OCI-LY7 (cell line): ENCODE measurements at regions not wholly inside any gene's neighbourhood (a gene's known extent, or its start where the extent isn't known, plus 50 kb on each side); places are given as distances from the start of the nearest gene placed in this dataset.

Experiments
- BruUV-seq: library from RNA; stranded (reverse); fragments of 400-500 nt; replicated peaks from 2 replicates; lab custom pipeline; 2021; lab: Mats Ljungman, UMichigan
- CTCF ChIA-PET: fragments of 300-600 bp; sonication (Branson Sonifier 250); formaldehyde crosslinking; loops from one replicate; lab custom pipeline; 2022; ENCODE audit warnings: antibody characterized with exemption; ENCODE audit not compliant: unreplicated experiment; lab: Charles Lee
- POLR2A ChIA-PET: fragments of 300-600 bp; sonication (Branson Sonifier 250); formaldehyde crosslinking; loops from one replicate; lab custom pipeline; 2022; ENCODE audit warnings: antibody characterized with exemption; lab: Charles Lee
- DNase-seq: peaks from one replicate; pipeline ENCODE4 v3.0.0-alpha.2; 2015; ENCODE audit warnings: low spot score
- H2AFZ ChIP-seq: fragments of 200-600 bp; sonication (generic), shearing (Covaris generic); 2 replicates; pipeline ENCODE4 v1.6.1; 2014; ENCODE audit warnings: mild to moderate bottlenecking, antibody characterized with exemption, low read length, moderate library complexity
- H3K27ac ChIP-seq: fragments of 200-600 bp; sonication (generic); 2 replicates; pipeline ENCODE4 v1.5.1; 2014; ENCODE audit warnings: mixed run types, low read depth, mild to moderate bottlenecking, moderate library complexity, low read length, inconsistent platforms; ENCODE audit not compliant: poor library complexity, severe bottlenecking
- H3K36me3 ChIP-seq: fragments of 200-600 bp; sonication (generic); 2 replicates; pipeline ENCODE4 v1.6.1; 2014; ENCODE audit warnings: mild to moderate bottlenecking, antibody characterized with exemption, low read length, moderate library complexity, mixed read lengths; ENCODE audit not compliant: insufficient read depth
- H3K4me1 ChIP-seq: fragments of 200-600 bp; sonication (generic); 2 replicates; pipeline ENCODE4 v1.5.1; 2014; ENCODE audit warnings: mild to moderate bottlenecking, low read length; ENCODE audit not compliant: insufficient read depth, poor library complexity, severe bottlenecking
- H3K4me2 ChIP-seq: fragments of 200-600 bp; sonication (generic); 2 replicates; pipeline ENCODE4 v1.6.1; 2014; ENCODE audit warnings: mild to moderate bottlenecking, low read length
- H3K4me3 ChIP-seq: fragments of 200-600 bp; sonication (generic); 2 replicates; pipeline ENCODE4 v1.5.1; 2014; ENCODE audit warnings: mild to moderate bottlenecking, low read depth, low read length; ENCODE audit not compliant: poor library complexity, severe bottlenecking
- H3K79me2 ChIP-seq: fragments of 200-600 bp; sonication (generic); 2 replicates; pipeline ENCODE4 v1.6.1; 2016; ENCODE audit warnings: low read depth, mild to moderate bottlenecking, low read length, moderate library complexity, mixed read lengths; ENCODE audit not compliant: insufficient read depth
- H3K9me2 ChIP-seq: fragments of 200-600 bp; sonication (generic); 2 replicates; pipeline ENCODE4 v1.6.1; 2016; ENCODE audit warnings: mild to moderate bottlenecking, low read length, mixed read lengths; ENCODE audit not compliant: insufficient read depth
- H3K9me3 ChIP-seq: fragments of 200-600 bp; sonication (generic); 2 replicates; pipeline ENCODE4 v1.6.1; 2014; ENCODE audit warnings: mild to moderate bottlenecking, mixed run types, low read length, mixed read lengths
- H4K20me1 ChIP-seq: fragments of 200-600 bp; sonication (generic); 2 replicates; pipeline ENCODE4 v1.6.1; 2014; ENCODE audit warnings: mild to moderate bottlenecking, antibody characterized with exemption, low read length, moderate library complexity, mixed read lengths; ENCODE audit not compliant: insufficient read depth
- EZH2phosphoT487 ChIP-seq: fragments of 200-600 bp; sonication (generic); IDR thresholded peaks from 2 replicates; pipeline ENCODE4 v1.6.1; 2018; ENCODE audit warnings: low read depth, borderline replicate concordance, mild to moderate bottlenecking, mixed run types, antibody characterized with exemption, low read length, moderate library complexity, mixed read lengths
- intact Hi-C: fragments of 100-400 bp; cut with micrococcal nuclease; formaldehyde crosslinking; loops from one replicate; pipeline ENCODE4 v1.10.0; 2022; ENCODE audit not compliant: unreplicated experiment
- TF ChIP-seq, protein P1 (sequence below): fragments of 200-600 bp; sonication (generic); conservative IDR thresholded peaks from 2 replicates; pipeline ENCODE4 v1.5.1; 2014; ENCODE audit warnings: mild to moderate bottlenecking, antibody characterized with exemption, low read length, moderate library complexity, mixed read lengths

DNA sequence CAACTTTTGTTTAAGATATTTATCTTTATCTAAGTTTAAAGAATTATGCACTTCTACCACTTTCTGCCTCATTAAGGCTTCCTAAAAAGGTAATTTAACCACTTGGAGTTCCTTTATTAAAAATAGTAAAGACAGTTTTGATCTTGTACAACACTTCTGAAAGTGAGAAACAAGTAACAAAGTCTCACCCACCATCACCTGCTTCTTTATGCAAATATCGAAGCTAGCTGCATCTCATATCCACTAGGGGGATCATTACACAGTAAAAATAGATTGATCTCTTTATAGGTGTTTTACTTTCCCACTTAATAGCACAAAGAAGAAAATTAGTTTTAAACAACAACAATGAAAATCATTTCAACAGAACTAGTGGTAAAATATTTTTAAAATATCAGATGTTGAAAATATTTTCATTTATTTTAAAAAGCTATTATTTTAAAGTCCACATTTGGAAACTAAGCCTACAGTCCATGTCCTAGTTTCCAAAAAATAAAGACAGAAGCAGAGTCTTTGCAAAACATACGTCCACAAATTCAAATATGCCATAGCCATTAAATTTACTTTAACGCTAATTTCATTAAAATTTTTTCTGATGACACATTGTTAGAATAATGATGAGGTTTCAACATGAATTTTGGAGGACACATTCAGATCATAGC is 160.0 kb upstream of the SOX5 start:
- Histone ChIP-seq H3K4me2 (no peak overlapping the region), H3K9me3 (no peaks in the 10 kb centered on the region), H2AFZ (no peak overlapping the region), H3K9me2 (no peaks in the 10 kb centered on the region), H3K79me2 (no peaks in the 10 kb centered on the region), H3K4me3 (no peak overlapping the region), H3K36me3 (no peaks in the 10 kb centered on the region), H4K20me1 (no peaks in the 10 kb centered on the region), H3K27ac (no peak overlapping the region), H3K4me1 (no peaks in the 10 kb centered on the region)
- intact Hi-C loops: no loop called here
- TF ChIP-seq, protein P1, sequence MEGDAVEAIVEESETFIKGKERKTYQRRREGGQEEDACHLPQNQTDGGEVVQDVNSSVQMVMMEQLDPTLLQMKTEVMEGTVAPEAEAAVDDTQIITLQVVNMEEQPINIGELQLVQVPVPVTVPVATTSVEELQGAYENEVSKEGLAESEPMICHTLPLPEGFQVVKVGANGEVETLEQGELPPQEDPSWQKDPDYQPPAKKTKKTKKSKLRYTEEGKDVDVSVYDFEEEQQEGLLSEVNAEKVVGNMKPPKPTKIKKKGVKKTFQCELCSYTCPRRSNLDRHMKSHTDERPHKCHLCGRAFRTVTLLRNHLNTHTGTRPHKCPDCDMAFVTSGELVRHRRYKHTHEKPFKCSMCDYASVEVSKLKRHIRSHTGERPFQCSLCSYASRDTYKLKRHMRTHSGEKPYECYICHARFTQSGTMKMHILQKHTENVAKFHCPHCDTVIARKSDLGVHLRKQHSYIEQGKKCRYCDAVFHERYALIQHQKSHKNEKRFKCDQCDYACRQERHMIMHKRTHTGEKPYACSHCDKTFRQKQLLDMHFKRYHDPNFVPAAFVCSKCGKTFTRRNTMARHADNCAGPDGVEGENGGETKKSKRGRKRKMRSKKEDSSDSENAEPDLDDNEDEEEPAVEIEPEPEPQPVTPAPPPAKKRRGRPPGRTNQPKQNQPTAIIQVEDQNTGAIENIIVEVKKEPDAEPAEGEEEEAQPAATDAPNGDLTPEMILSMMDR: peak; percentile 75
- TF ChIP-seq EZH2phosphoT487: no peak
- ChIA-PET POLR2A (no interaction called here), CTCF (no interaction called here)
- DNase-seq: peak; percentile 25
- no TSS peak for BruUV-seq

DNA sequence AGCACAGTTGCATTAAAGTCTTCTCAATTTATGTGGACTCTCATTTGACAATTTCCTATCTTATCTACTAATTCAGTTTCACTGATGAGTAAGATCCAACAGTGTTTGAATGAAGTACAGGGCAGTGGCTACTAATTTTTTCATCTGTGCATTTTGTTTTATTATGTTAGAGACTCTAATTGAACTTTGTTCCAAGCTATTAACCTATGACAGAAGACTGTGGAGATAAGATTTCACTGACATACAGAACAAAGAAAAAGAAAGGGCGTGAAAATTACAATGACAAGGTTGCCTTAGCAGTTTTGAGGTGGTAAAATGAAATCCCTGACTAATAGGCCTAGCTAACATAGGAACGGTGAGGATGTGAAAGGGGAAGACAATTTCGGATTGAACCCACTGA is 153.2 kb upstream of the SOX5 start:
- intact Hi-C loops: no loop called here
- BruUV-seq: no TSS peak
- CTCF ChIA-PET: no interaction called here

DNA sequence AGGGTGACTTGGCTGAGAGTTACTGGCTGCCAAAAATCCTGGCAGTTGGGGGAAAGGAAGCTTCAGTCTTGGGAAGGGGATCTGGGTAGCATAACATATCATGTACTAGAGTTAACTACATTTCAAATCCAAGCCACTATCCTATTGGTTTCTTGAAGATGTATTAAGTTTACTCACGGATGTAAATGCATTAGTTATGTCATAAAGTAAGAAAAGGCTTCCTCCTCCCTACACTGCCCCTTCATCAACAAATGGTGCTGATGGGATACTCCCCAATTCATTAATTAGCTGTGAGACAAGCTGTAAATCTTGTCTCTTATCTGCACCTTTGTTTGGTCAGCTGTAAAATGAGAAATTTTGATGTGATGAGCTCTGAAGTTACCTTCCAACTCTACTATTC is 150.1 kb upstream of the SOX5 start:
- no TSS peak for BruUV-seq
- Histone ChIP-seq H3K36me3 (no peaks in the 10 kb centered on the region), H3K9me2 (no peaks in the 10 kb centered on the region), H4K20me1 (no peaks in the 10 kb centered on the region), H3K4me2 (no peak overlapping the region), H3K9me3 (no peaks in the 10 kb centered on the region), H3K4me1 (no peaks in the 10 kb centered on the region), H3K27ac (no peak overlapping the region), H2AFZ (no peak overlapping the region), H3K4me3 (no peak overlapping the region), H3K79me2 (no peaks in the 10 kb centered on the region)
- POLR2A ChIA-PET: no interaction called here
- DNase-seq: no peak
- CTCF ChIA-PET: no interaction called here
- TF ChIP-seq, protein P1: no peak
- no peak for TF ChIP-seq EZH2phosphoT487
- intact Hi-C loops: no loop called here

More for the DNA sequence above, 153.2 kb upstream of the SOX5 start:
- H3K36me3 ChIP-seq: no peaks in the 10 kb centered on the region
- no peaks in the 10 kb centered on the region for H3K9me3 ChIP-seq
- H3K79me2 ChIP-seq: no peaks in the 10 kb centered on the region
- no peak for DNase-seq
- no peak overlapping the region for H3K27ac ChIP-seq
- H3K9me2 ChIP-seq: no peaks in the 10 kb centered on the region
- H4K20me1 ChIP-seq: no peaks in the 10 kb centered on the region
- no peak overlapping the region for H3K4me2 ChIP-seq
- no peaks in the 10 kb centered on the region for H3K4me1 ChIP-seq
- POLR2A ChIA-PET: interaction anchor here (0.5 to 1.2 kb wide), 4 partner anchors 10 to 998 kb away, joined by 3 to 8 read pairs (median 3); no protein-coding TSS in a partner anchor
- no peak overlapping the region for H2AFZ ChIP-seq
- TF ChIP-seq, protein P1: no peak
- TF ChIP-seq EZH2phosphoT487: no peak
- H3K4me3 ChIP-seq: no peak overlapping the region
